Muscle of leg (tissue), 3 donors: ENCODE measurements at regions not wholly inside any gene's neighbourhood (a gene's known extent, or its start where the extent isn't known, plus 50 kb on each side); places are given as distances from the start of the nearest gene placed in this dataset.

Experiments
- DNase-seq: peaks from one replicate; pipeline ENCODE4 v3.0.0; 2013
- H3K27ac ChIP-seq: one replicate; pipeline ENCODE4 v1.5.1; 2013; ENCODE audit warnings: mild to moderate bottlenecking, low read length, control low read depth
- H3K27me3 ChIP-seq: one replicate; pipeline ENCODE4 v1.6.1; 2013; ENCODE audit warnings: low read length; ENCODE audit not compliant: control insufficient read depth, insufficient read depth
- H3K36me3 ChIP-seq: one replicate; pipeline ENCODE4 v1.6.1; 2013; ENCODE audit warnings: low read length; ENCODE audit not compliant: control insufficient read depth, insufficient read depth
- H3K4me1 ChIP-seq: one replicate; pipeline ENCODE4 v1.6.1; 2013; ENCODE audit warnings: low read length; ENCODE audit not compliant: control insufficient read depth, insufficient read depth
- H3K4me3 ChIP-seq: one replicate; pipeline ENCODE4 v1.5.1; 2013; ENCODE audit warnings: low read length, control low read depth
- H3K9me3 ChIP-seq: replicated peaks from 2 replicates; pipeline ENCODE4 v1.6.1; 2013; ENCODE audit warnings: low read depth, low read length; ENCODE audit not compliant: control insufficient read depth
- WGBS: methylation state at CpG from one replicate; pipeline ENCODE4 v1.1.5; 2013; ENCODE audit warnings: missing lambda C conversion rate; ENCODE audit not compliant: insufficient coverage; 5-methylcytosine and 5-hydroxymethylcytosine counted together

DNA sequence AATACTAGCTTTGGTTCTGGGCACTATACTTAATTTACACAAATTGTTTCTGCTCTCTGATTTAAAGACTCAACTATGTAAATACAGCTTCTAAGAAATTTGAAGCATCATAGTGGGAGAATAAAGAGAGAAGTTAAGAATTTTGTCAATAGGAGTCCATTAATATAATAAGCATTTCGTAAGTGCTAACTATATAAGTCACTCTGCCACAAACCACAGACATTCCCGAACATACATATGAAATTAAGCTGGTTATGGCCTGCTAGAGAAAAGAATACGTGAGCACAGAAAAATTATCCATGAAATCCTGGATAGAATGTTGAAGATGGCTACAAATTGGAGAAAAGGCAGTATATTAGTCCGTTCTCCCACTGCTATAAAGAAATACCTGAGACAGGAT, 526.2 kb downstream of the MRPL39 start:
- DNase-seq: no peak
- Histone ChIP-seq H3K27me3 (no peaks in the 10 kb centered on the region), H3K9me3 (no peaks in the 10 kb centered on the region), H3K4me3 (no peak overlapping the region), H3K36me3 (no peaks in the 10 kb centered on the region), H3K27ac (no peak overlapping the region), H3K4me1 (no peaks in the 10 kb centered on the region)
- no CpG with 5 or more reads among the region's 4 CpGs for WGBS

DNA sequence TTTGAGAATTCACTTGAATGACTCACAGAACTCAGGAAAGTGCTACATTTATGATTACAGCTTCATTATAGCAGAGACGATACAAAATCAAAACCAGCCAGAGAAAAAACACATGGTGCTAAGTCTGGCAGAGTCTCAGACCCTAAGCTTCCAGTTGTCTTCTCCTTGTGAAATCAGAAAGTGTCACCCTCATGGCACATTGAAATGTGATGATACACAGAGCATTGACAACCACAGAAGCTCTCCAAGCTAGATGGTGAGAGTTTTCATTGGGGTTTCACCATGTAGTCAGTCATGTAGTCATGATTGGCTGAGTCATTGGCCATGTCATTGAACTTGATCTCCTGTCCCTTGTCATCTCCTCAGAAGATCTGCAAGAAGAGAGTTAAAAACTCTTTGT, 526.6 kb downstream of the MRPL39 start:
- no peak overlapping the region for H3K4me3 ChIP-seq
- no peak for DNase-seq
- no CpG with 5 or more reads among the region's 1 CpG for WGBS
- H3K9me3 ChIP-seq: no peaks in the 10 kb centered on the region
- H3K27ac ChIP-seq: no peak overlapping the region
- H3K4me1 ChIP-seq: no peaks in the 10 kb centered on the region
- H3K36me3 ChIP-seq: no peaks in the 10 kb centered on the region
- no peaks in the 10 kb centered on the region for H3K27me3 ChIP-seq

- H3K9me3 ChIP-seq: no peaks in the 10 kb centered on the region
- H3K27me3 ChIP-seq: no peaks in the 10 kb centered on the region
- DNase-seq: peak; percentile 15
- no peaks in the 10 kb centered on the region for H3K4me1 ChIP-seq
- H3K27ac ChIP-seq: no peak overlapping the region
- 60% methylated on average over 1 of the region's 1 CpG for WGBS
- no peaks in the 10 kb centered on the region for H3K36me3 ChIP-seq
- H3K4me3 ChIP-seq: no peak overlapping the region
Measured at GRCh38 chr21:25080141-25080540, 527.1 kb downstream of the MRPL39 start.

GRCh38 chr21:25079053-25079452, 528.2 kb downstream of the MRPL39 start:
- no peak for DNase-seq
- no peaks in the 10 kb centered on the region for H3K9me3 ChIP-seq
- H3K27ac ChIP-seq: no peak overlapping the region
- H3K27me3 ChIP-seq: no peaks in the 10 kb centered on the region
- H3K4me1 ChIP-seq: no peaks in the 10 kb centered on the region
- no peak overlapping the region for H3K4me3 ChIP-seq
- no peaks in the 10 kb centered on the region for H3K36me3 ChIP-seq
- WGBS: 41% methylated on average over 2 of the region's 3 CpGs

- peak; percentile 5 for DNase-seq
Measured at GRCh38 chr21:25062061-25062460, 545.2 kb downstream of the MRPL39 start.

DNA sequence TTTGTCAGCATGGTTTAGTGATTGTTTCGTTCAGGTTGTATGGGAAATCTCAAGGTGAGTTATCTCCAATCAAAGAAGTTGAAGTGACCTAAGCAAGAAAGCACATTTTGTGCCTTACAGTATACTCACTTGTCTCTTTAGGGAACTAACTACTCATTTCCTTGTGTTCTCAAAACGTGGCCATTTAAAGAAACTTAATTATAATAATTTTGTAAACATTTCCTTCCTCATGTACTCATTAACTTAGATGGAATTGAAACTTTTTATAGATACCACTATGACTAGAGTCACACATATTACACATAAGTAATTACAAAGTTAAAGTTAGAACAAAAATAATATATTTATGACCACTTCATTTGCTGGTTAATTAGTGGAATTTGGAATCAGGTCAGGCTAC, 552.6 kb downstream of the MRPL39 start:
- no CpG with 5 or more reads among the region's 2 CpGs for WGBS
- Histone ChIP-seq H3K36me3 (no peaks in the 10 kb centered on the region), H3K9me3 (no peaks in the 10 kb centered on the region), H3K4me3 (no peak overlapping the region), H3K27ac (no peak overlapping the region), H3K27me3 (no peaks in the 10 kb centered on the region), H3K4me1 (no peaks in the 10 kb centered on the region)
- DNase-seq: no peak

More at GRCh38 chr21:25062061-25062460, 545.2 kb downstream of the MRPL39 start:
- no CpG with 5 or more reads among the region's 1 CpG for whole genome bisulfite sequencing
- Histone ChIP-seq H3K27me3 (no peaks in the 10 kb centered on the region), H3K9me3 (no peaks in the 10 kb centered on the region), H3K4me1 (no peaks in the 10 kb centered on the region), H3K4me3 (no peak overlapping the region), H3K36me3 (no peaks in the 10 kb centered on the region), H3K27ac (no peak overlapping the region)

DNA sequence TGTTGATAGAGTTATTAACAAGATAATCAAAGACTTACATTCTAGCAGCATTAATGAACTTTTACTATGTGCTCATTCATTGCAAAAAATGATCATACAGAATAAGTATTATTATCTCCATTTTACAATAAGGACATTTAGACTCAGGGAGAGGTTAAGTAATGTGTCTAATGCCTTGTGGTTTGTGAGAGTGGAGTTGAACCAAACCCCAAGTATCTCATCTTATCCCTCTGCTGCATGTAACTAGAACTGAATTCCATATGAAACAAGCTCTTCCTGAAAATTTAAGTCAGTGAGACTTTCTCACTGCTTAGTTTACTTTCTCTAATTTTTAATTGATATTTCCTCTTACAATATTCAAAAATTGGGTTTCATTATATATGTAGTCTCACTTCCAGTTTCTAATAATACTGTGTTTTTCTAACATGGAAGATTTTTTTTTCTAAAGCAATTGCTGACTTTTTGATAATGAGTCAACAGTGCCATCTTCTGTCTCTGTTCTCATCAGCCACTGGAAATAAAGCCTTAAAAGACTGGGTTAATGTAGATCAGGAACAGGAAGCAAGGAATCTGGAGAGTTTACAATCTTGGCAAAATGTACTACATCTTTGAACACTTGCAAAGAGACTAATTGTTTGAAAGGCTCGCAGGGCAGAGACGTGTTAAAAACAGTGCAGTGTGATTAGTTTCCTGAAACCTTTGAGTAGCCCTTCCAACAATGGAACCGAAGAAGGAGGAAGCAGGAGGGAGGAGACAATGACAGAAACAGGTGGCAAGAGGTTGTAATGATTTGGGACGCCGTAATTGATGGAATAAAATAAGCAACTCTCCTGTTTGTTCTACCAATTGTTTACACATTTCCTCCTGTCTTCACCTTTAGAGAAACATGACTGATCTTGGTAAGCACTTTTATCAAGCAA, 567.6 kb downstream of the MRPL39 start:
- Histone ChIP-seq H3K4me1 (no peaks in the 10 kb centered on the region), H3K27me3 (no peaks in the 10 kb centered on the region), H3K27ac (no peak overlapping the region), H3K4me3 (no peak overlapping the region), H3K9me3 (no peaks in the 10 kb centered on the region), H3K36me3 (no peaks in the 10 kb centered on the region)
- 10% methylated on average over 2 of the region's 5 CpGs for WGBS
- peak; percentile 78 for DNase-seq

DNA sequence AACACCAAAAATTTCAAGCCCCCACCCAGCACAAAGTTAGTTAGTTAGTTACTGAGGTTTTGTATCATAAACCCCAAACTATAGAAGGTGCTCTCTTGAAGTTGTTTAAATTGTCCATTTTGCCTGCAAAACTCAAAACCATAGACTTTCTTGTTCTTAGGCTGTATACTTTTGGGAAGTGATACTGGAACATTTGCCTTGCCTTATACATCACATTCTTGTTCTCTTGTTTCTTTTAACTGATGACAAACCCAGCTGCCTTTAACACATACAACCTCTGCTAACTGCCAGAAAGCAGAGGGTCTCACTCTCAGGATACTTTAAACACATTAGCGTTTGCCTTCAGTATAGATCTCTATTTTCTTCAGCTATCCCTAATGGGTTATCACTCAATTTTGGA, 570.5 kb downstream of the MRPL39 start:
- Histone ChIP-seq H3K27me3 (no peaks in the 10 kb centered on the region), H3K4me1 (no peaks in the 10 kb centered on the region), H3K36me3 (no peaks in the 10 kb centered on the region), H3K9me3 (no peaks in the 10 kb centered on the region), H3K4me3 (no peak overlapping the region), H3K27ac (no peak overlapping the region)
- WGBS: 56% methylated on average over 1 of the region's 1 CpG
- no peak for DNase-seq

DNA sequence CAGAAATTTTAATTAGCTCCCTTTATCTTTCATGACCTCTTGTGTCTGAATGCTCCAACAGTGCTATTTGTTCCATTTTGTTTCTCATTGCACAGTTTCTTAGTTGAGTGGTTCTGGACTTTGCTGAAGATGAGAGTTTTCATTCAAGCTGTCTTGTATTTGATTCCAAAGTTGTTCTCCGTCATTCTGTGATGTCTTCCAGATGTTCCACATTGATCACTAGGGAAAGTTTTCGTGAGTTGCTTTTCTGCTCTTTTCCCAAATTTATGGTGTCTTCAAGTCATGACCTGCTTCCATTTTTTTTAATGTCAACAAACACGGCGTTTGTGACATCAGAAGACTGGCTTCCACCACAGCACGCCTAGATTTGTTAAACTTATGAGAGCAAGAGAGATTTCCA, 575.5 kb downstream of the MRPL39 start:
- H3K4me1 ChIP-seq: no peaks in the 10 kb centered on the region
- H3K27ac ChIP-seq: peak overlapping the region; percentile 21
- WGBS: no CpG with 5 or more reads among the region's 5 CpGs
- DNase-seq: peak; percentile 88
- no peak overlapping the region for H3K4me3 ChIP-seq
- no peaks in the 10 kb centered on the region for H3K36me3 ChIP-seq
- H3K9me3 ChIP-seq: no peaks in the 10 kb centered on the region
- H3K27me3 ChIP-seq: no peaks in the 10 kb centered on the region

- Histone ChIP-seq H3K27ac (no peak overlapping the region), H3K27me3 (no peaks in the 10 kb centered on the region), H3K4me3 (no peak overlapping the region), H3K36me3 (no peaks in the 10 kb centered on the region), H3K9me3 (no peaks in the 10 kb centered on the region), H3K4me1 (no peaks in the 10 kb centered on the region)
- WGBS: no CpG with 5 or more reads among the region's 3 CpGs
- no peak for DNase-seq
Measured at GRCh38 chr21:25029580-25029979, 577.7 kb downstream of the MRPL39 start.
